ENCODE measurements at regions not wholly inside any gene's neighbourhood (a gene's known extent, or its start where the extent isn't known, plus 50 kb on each side); places are given as distances from the start of the nearest gene placed in this dataset.
"Not testable (repeated sequence)": the region's sequence is repeated elsewhere in the genome, so short reads cannot be mapped to it uniquely, and the experiment has no call there.

DNA sequence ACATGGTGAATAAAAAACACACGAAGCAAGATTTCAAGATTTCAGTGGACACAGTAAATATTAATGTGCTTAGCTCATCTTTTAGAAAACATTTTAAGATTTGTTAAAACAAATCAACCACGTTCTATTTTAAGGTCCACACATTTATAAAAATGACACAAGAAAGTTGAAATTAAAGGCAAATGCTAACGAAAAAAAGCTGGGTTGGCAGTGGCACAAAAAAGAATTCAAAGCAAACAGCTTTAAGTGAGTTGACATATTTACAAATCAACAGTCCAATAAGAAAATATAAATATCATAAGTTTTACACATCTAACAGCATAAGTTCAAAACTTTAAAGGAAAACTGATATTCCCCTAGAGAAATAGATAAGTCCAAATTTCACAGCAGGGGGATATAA, 430.4 kb upstream of the CCDC54 start:
- DNase-seq: no peak

DNA sequence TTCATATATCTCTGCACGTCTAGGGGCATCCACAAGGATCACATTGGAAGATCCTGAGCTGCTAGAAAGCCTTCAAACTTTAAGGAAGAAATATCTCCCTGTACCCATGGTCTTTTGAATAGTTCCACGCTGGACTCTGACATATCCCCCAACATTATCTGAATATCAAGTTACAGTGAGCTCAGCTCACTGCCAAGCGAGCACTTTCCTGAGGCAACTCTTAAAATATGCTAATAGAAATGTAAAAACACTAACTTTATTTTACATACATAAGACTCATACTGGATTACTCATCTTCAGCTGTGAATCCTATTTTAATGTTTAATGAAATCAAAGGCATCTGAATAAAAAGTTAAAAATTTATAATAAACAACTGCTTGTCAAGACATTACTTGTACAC, 420.2 kb upstream of the CCDC54 start:
- DNase-seq: no peak

DNA sequence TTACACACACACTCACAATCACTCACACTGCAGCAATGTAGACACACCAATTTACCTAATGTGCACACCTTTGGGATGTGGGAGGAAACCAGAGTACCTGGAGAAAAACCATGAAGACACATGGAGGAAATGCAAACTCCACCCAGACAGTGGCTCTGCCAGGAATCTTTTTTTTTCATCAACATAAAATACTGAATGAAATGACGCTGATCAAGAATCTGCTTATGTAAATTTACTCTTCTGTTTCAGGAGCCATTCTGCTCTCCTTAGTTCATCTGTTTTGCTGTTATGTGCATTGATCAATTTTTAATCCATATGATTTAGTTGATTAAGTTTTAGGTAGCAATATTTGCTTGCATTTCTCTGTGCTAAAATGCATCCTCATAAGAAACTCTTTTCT, 414.2 kb upstream of the CCDC54 start:
- DNase-seq: no peak

DNA sequence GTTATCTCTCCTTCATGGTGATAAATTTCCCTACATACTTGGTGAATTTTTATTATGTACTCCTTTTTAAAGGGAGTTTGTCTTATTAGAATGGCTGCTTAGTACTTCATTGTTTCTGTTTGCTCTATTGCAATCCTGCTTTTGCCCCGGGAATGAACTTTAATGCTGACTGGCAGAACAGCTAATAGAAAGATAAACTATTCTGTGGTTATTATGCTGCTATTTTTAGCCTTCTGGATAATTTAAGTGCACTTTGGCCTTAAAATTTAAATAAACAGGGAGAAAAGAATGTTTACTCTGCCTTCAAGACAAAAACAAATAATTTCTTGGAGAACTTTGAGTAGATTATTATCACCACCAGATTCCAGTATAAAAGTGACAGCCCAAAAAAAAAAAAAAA, 413.8 kb upstream of the CCDC54 start:
- no peak for DNase-seq

DNA sequence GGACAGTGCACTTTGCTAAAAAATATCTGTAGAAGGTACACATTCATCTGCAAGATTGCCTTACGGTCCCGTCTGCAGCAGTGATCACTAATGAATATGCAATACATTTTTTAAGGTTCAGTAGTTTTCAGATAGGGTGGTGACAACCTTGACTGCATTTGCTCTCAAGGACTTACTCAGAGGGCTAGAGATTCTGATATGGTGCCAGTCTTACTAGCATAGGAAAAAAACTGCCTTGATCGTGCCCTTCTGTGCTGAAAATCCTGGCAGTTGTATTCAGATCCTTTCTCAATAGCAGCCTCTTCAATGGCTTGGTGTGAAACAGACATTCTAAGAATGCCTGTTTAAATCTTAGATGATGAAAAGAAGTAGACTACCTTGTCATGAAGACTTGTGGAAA, 411.9 kb upstream of the CCDC54 start:
- DNase-seq: no peak

DNA sequence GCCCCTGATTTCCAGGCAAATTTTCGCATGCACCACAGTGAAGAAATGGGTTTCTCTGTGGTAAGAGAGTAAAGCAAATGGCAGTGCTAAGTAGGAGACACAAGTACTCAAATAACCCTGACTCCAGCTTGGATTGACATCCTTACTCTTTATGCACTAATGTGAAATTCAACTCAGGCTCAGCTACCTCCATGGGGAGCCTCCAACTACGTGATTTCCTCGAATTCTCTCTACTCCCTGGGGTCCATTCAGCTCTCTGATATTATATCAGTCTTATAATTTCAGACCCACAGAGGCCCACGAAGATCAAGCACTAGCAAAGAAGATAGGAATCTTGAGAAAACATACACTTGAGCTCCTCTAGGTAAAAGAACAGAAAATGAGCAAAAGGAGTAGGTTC, 407.6 kb upstream of the CCDC54 start:
- DNase-seq: no peak

DNA sequence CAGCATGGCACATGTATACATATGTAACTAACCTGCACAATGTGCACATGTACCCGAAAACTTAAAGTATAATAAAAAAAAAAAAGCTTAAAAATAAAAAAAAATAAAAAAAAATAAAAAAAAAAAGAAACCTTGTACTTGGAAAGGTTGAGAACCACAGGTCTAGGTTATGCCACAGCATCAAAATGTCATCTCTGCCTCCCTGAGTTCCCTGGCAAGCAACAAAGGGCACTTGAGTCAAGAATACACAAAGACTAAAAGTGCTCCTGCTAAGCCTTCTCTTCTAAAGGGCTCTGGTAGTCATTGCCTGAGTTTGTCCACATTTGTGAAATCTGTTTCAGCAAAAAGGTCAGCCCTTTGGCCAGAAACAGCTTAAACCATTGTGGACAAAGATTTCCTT, 395.8 kb upstream of the CCDC54 start:
- no peak for DNase-seq

DNA sequence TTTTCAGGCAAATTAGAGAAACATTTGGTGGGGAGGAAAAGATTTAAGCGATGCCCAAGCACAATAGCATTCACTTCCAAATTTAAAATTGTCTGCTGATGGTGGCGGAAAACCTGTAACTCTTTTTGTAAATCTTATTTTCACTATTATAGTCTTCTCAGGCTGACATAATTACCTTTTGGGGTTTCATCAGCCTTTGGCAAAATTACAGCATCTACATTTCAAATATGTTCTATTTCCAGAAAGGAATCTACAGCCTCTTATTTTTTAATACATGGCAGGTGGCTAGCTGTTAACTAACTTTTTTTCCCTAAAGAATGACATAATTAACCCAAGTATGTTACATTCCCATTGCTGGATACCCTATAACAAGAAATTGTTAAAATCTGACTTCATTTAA, 391.5 kb upstream of the CCDC54 start:
- DNase-seq: no peak

DNA sequence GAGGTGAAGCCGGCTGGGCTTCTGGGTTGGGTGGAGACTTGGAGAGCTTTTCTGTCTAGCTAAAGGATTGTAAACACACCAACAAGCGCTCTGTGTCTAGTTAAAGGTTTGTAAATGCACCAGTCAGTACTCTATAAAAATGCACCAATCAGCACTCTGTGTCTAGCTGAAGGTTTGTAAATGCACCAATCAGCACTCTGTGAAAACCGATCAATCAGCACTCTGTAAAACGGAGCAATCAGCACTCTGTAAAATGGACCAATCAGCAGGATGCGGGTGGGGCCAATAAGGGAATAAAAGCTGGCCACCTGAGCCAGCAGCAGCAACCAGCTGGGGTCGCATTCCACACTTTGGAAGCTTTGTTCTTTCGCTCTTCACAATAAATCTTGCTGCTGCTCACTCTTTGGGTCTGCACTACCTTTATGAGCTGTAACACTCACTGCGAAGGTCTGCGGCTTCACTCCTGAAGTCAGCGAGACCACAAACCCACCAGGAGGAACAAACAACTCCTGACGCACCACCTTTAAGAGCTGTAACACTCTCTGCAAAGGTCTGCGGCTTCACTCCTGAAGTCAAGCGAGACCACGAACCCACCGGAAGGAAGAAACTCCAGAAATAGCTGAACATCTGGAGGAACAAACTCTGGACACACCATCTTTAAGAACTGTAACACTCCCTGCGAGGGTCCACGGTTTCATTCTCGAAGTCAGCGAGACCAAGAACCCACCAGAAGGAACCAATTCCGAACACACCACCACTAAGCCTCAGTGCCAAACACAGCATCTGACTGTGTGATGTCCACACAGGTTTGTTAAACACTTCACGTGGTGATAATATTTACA, 378.2 kb upstream of the CCDC54 start:
- DNase-seq: not testable (repeated sequence)

DNA sequence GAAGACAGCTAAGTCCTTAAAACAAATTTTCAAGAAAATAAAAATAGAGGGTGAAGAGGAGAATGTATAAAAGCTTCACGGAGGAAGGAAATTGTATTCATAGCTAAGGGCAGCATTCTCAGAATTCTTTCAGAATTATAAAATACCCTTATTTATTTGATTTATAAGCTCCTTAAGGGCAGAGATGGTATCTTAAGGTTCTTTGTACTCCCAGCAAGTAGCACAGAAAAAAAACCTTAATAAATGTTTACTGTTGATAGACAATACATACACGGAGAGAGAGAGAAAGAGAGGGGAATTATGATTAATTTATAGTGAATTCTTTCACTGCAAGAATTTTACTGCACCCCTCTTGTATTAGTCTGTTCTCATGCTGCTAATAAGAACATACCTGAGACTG, 375.6 kb upstream of the CCDC54 start:
- DNase-seq: no peak

DNA sequence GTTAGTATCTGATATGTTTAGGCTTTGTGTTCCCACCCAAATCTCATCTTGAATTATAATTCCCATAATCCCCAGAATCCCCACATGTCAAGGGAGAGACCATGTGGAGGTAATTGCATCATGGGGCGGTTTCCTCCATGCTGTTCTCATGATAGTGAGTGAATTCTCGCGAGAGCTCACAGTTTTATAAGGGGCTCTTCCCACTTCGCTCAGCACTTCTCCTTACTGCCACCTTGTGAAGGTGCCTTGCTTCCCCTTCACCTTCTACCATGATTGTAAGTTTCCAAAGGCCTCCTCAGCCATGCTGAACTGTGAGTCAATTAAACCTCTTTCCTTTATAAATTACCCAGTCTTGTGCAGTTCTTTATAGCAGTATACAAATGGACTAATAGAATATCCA, 371.9 kb upstream of the CCDC54 start:
- not testable (repeated sequence) for DNase-seq

DNA sequence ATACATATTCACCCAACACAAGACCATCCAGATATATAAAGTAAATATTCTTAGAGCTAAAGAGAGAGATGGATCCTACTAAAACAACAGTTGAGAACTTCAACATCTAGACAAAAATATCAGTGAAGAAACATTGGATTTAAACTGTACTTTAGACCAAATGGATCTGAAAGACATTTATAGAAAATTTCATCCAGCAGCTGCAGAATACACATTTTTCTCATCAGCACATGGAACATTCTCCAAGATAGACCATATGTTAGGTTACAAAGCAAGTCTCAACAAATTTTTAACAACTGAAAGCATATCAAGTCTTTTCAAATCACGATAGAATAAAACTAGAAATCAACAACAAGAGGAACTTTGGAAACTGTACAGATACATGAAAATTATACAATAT, 369.0 kb upstream of the CCDC54 start:
- DNase-seq: no peak

DNA sequence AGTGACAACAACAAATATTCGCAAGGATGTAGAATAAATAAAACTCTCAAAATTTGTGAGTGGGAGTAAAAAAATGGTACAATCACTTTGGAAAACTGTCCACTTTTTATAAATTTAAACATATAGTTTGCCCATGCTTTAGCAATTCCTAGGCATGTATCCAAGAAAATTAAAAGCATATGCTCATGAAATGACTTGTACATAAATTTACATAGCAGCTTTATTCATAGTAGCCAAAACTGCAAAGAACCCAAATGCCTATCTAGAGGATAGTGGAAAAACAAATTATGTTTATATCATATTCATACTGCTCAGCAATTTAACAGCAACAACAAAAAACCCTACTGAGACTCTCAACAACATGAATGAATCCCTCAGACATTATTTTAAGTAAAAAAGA, 363.6 kb upstream of the CCDC54 start:
- DNase-seq: no peak

DNA sequence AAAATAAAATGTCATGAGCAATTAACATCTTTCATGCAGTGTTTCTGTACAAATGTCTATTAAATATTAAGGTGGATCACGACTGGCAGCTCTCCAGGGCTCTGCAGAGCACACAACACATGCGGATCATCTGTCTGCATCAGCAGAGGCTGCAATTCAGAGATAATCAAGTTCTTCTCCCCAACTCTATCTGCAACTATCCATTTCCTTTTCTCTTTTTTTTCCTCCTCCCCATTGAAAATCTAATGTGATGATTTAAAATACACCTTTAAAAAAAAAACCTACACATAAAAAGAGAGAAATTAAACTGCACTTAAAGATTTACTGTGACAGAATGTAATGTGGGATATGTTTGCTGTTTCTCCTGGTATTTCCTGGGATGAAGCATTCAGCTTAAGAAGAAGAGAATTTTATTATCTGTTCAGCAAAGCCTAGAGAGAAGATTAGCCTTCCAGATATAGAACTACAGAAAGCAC, 352.6 kb upstream of the CCDC54 start:
- DNase-seq: no peak

DNA sequence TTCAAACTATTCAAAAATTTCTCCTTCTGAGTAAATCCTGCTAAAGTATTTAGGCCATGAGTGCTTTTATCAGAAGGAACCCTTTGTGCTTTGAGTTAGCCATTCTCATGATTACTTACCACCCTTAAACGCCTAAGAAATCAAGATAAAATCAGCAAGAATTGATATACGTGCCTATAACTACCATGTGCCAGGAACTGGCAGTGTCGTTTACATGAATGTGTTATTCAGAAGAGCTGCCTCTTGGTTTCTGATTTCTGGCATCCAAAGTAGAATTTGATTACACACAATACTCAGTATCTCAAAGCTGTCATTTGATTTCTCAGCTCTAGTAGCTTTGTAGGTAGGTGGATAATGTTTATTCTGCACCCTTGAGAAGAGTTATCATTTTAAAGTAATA, 351.3 kb upstream of the CCDC54 start:
- DNase-seq: no peak

DNA sequence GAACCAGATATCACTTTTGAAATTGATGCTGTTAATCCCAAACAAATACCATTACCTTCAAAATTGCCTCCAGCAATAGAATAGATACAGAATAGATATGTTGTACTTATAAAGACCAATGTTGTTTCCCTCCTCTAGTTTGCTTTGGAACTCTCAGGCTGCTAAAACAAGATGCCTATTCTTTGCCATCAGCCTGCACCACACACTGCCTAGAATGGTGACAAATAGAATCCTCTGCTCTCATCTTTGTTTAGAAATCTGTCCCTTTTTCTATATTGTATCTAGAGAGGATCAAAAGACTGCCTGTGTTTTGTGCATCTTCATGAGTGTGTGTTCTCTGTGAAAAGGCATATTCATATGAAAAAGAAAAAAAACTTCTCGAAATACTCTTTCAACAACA, 349.2 kb upstream of the CCDC54 start:
- no peak for DNase-seq

DNA sequence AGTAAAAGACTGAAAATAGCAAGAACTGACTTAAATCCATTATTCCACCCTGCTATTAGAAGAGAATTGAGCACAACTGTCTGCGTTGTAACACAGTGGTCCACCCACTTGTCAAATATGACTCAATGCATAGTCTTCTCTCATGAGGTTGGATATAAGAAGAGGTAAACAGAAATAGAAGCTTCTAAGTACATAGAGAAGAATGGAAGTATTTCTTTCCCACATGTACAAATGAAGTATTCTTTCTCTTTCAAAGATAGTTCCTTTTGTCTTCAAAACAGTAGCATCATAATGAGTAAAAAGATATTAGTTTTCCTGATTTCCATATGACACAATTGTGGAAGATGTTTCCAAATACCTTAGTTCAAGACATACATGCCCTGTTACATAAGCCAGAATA, 348.6 kb upstream of the CCDC54 start:
- DNase-seq: no peak

DNA sequence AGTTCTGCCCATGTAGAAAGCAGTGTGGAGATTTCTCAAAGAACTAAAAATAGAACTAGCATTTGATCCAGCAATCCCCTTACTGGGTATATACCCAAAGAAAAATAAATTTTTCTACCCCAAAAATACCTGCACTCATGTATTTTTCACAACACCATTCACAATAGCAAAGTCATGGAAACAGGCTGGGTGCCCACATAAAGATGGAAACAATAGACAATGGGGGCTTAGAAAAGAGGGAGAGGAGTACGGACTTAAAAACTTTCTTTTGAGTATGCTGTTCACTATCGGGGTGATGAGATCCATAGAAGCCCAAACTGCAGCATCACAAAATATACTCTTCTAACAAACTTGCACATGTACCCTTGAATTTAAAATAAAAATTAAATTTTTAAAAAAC, 345.1 kb upstream of the CCDC54 start:
- DNase-seq: no peak

DNA sequence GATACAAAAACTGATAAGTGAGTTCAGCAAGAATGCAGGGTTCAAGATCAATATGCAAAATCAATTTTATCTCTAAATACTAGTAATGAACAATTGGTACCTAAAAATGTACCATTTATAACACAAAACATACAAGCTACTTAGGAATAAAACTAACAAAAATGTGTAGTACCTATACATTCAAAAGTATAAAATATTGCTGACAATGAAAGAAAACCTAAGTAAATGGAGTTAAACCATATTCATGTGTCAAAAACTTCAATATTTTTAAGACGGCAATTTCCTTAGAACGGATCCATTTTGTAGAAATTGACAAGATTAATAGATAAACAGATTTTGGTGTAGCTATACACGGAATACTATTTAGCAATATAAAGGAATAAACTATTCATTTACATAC, 343.1 kb upstream of the CCDC54 start:
- DNase-seq: no peak

DNA sequence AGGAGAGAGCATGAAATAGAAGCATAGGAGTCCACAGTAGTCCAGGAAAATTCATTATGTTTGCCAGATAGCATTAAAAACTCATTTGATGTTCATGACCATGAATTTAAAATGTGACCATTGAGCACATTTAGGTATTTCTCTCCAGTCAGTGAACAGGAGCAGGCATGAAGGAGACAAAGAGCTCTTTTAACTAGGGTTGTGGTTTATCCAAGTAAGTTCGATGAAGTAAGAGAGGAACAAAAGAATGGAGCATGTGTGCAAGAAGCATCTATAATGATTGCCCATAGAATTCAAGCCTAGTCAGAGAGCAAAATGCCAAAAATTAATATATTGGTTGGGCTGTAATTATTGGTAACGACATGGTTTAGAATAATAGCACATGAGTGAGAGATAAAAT, 342.1 kb upstream of the CCDC54 start:
- no peak for DNase-seq

DNA sequence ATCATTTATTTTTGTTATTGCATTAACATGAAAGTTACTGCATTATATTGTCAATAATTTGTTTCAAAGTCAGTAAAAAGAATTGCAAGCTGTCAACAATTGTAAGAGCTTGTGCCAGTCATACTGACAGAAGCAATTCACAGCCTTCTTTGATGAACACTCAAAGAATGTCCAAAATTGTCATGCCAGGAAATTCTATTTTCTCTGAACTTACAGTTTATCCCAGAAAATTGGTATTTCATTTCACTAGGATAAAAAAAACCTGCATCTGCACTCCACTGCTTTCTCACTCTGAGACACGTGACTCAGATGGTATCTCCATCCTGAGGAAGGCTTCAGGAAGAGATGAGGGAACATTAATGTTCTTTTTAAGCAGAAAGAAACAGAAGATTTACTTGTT, 332.6 kb upstream of the CCDC54 start:
- no peak for DNase-seq

DNA sequence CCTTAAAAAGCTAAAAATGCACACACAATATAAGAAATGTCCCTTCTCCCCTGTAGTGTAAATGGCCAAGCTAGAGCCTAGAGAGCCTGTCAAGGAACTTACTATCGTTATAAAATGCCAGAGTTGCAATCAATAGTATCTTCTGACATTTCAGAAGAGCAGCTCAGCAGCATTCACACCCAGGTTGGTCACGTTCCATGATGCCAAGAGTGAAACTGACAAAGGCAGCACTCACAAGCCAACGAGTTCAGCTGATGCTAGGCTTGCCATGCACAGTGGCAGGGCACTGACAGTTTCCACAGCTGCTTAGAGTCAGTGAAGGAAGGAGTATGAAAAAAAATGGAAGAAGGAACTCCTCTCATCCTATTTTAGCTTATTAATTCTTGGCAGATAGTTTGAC, 331.4 kb upstream of the CCDC54 start:
- DNase-seq: no peak

DNA sequence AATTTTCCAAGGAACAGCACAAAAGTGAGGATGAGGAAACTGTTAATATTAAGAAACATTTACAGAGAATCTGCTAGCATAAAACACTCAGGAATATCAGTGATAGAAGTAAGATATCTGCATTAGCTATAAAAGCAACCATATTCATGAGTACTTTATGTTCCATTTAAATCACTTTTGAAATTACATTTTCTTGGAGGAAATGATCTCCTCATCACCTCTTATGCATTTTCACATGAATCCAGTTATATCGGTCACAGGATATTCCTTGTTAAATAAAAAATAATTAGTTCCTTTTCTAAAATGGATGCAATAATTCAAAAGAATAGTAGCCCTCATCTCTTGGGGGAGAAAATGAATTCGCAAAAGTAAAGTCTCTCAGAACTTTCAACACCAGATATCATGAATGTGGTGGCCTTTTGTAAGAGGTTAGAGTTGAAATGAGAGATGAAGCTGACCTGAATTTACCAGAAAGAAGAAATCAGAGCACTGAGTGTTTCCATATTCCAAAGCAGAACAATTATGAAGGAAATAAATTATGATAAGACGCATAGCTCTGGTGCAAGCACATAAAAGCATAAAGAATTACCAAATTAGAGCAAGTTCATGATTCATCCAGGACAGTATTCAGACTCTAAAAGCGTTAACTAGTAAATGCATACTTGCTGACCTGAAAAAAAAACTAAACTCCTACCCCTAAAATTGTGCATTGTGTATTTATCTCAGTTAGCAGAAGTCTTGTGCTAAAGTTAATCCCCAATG, 321.9 kb upstream of the CCDC54 start:
- DNase-seq: no peak

DNA sequence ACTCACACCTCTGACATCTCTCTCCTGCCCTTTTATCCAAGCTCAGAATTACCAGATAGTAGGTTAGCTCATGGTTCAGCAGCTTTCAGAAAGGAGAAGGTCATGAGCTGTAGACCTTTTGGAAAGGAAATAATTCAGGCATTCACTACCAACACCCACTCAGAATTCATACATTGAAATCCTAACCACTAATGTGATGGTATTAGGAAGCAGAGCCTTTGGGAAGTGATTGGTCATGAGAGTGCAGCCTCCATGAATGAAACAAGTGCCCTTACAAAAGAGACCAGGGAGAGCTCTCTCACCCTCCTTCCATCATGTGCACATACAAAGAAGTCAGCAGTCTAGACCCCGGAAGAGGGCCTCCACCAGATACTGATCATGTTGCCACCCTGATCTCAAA, 315.8 kb upstream of the CCDC54 start:
- no peak for DNase-seq

DNA sequence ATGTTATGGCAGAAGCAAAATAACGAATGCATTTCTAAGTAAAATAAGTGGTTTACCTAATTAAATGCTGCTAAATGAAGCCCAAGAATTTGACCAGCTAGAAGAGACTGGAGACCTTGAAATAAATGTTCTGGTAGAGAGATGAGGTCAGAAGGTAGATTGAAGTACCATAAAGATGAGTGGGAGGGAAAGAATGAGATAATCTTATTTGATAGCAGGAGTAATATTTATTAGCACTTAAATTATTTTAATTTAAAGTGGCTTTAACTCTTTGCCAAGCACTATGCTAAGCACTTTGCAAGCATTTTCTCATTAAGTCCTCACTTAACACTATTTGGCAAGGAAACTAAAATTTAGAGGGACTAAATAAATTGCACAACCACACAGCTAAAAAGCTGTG, 314.9 kb upstream of the CCDC54 start:
- DNase-seq: no peak
